K562 (cell line): ENCODE measurements at regions not wholly inside any gene's neighbourhood (a gene's known extent, or its start where the extent isn't known, plus 50 kb on each side); places are given as distances from the start of the nearest gene placed in this dataset.

Experiments used
- ATAC-seq: fragments of 200-7000 bp; cut with Tn5 transposase; 3 replicates; pipeline ENCODE4 v1.9.1; 2020; ENCODE audit warnings: moderate library complexity
- BruUV-seq: library from RNA; stranded (reverse); fragments of 400-500 nt; replicated peaks from 2 replicates; lab custom pipeline; 2021; lab: Mats Ljungman, UMichigan
- CTCF ChIA-PET: fragments of 300-600 bp; formaldehyde crosslinking; extraction: SDS; loops from one replicate; lab custom pipeline; 2021; ENCODE audit warnings: low intra/inter-chr PET ratio; lab: Yijun Ruan, JAX
- POLR2A ChIA-PET: fragments of 300-600, 350-650 bp; sonication (Branson Sonifier 250); formaldehyde crosslinking; extraction: SDS; loops from one replicate; lab custom pipeline; 2021; ENCODE audit warnings: antibody characterized with exemption, inconsistent platforms; lab: Yijun Ruan, JAX
- DNase-seq, 4 experiments: peaks; one replicate each; pipeline versions ENCODE4 v3.0.0 to v3.0.0-alpha.2; 2011 to 2018; ENCODE audit warnings: low spot score in 3 of 4, mixed read lengths in 3 of 4; ENCODE audit errors: extremely low read depth in 1 of 4
- FAIRE-seq: peaks from 2 replicates; lab custom pipeline; 2011; peaks lifted over from hg19 to GRCh38; lab: Jason Lieb, UNC
- H2AFZ ChIP-seq: 2 replicates; pipeline ENCODE4 v1.6.0; 2011; ENCODE audit warnings: low read depth, low read length, control low read depth, inconsistent platforms
- H3K27ac ChIP-seq: fragments of 200-600 bp; 3 replicates; pipeline ENCODE4 v1.8.0; 2011; ENCODE audit warnings: low read depth, mild to moderate bottlenecking, control low read depth, inconsistent platforms, low read length, moderate library complexity, mixed read lengths; ENCODE audit errors: extremely low read depth
- H3K27me3 ChIP-seq, 2 experiments: fragments of 300-600 bp in 1 of 2; 2 replicates in 1 of 2; 3 replicates in 1 of 2; pipeline versions ENCODE4 v1.6.0 to v1.8.0; 2011; ENCODE audit warnings: inconsistent platforms in 2 of 2, low read length in 2 of 2, mild to moderate bottlenecking in 1 of 2, mixed read lengths in 1 of 2, moderate library complexity in 1 of 2; ENCODE audit not compliant: control insufficient read depth in 2 of 2, insufficient read depth in 2 of 2
- H3K36me3 ChIP-seq: fragments of 300-600 bp; 3 replicates; pipeline ENCODE4 v1.8.0; 2011; ENCODE audit warnings: mild to moderate bottlenecking, low read length, inconsistent platforms; ENCODE audit not compliant: control insufficient read depth, insufficient read depth
- H3K4me1 ChIP-seq, 2 experiments: fragments of 200-600 bp in 1 of 2; replicated peaks in 1 of 2; 2 replicates in 1 of 2; 3 replicates in 1 of 2; pipeline versions ENCODE4 v1.5.1 to v1.8.0; 2011; ENCODE audit warnings: inconsistent platforms in 2 of 2, low read length in 2 of 2, mild to moderate bottlenecking in 1 of 2, mixed read lengths in 1 of 2, moderate library complexity in 1 of 2; ENCODE audit not compliant: control insufficient read depth in 2 of 2, insufficient read depth in 2 of 2
- H3K4me2 ChIP-seq: 2 replicates; pipeline ENCODE4 v1.6.1; 2011; ENCODE audit warnings: low read length, control low read depth, inconsistent platforms, mixed read lengths; ENCODE audit not compliant: insufficient read depth
- H3K4me3 ChIP-seq: fragments of 200-600 bp; sonication (generic), shearing (Covaris generic); 2 replicates; pipeline ENCODE4 v1.5.1; 2016; ENCODE audit warnings: control low read depth, inconsistent platforms
- H3K79me2 ChIP-seq: fragments of 200-600 bp; 3 replicates; pipeline ENCODE4 v1.8.0; 2011; ENCODE audit warnings: low read length, inconsistent platforms; ENCODE audit not compliant: control insufficient read depth, insufficient read depth
- H3K9ac ChIP-seq, 2 experiments: 2 replicates each; pipeline versions ENCODE4 v1.6.0 to v1.6.1; 2011; ENCODE audit warnings: low read depth in 2 of 2, low read length in 2 of 2, control low read depth in 1 of 2, inconsistent platforms in 1 of 2, mild to moderate bottlenecking in 1 of 2, mixed read lengths in 1 of 2; ENCODE audit not compliant: insufficient read depth in 1 of 2
- H3K9me1 ChIP-seq: one replicate; pipeline ENCODE4 v1.6.0; 2011; ENCODE audit warnings: inconsistent platforms, mild to moderate bottlenecking, low read length, moderate library complexity; ENCODE audit not compliant: control insufficient read depth, insufficient read depth
- H3K9me3 ChIP-seq: replicated peaks from 2 replicates; pipeline ENCODE4 v1.5.1; 2011; ENCODE audit warnings: low read depth, low read length, inconsistent platforms; ENCODE audit not compliant: control insufficient read depth, insufficient read depth
- H4K20me1 ChIP-seq: replicated peaks from 2 replicates; pipeline ENCODE4 v1.6.1; 2011; ENCODE audit warnings: low read length, inconsistent platforms, mixed read lengths; ENCODE audit not compliant: control insufficient read depth, insufficient read depth
- CHD2 ChIP-seq: IDR thresholded peaks from 2 replicates; pipeline ENCODE4 v1.6.1; 2011; ENCODE audit warnings: low read depth, low read length
- CTBP1 ChIP-seq: fragments of 450-650 bp; IDR thresholded peaks from 2 replicates; pipeline ENCODE4 v1.6.1; 2016; ENCODE audit warnings: borderline replicate concordance
- KDM5B ChIP-seq: fragments of 200-600 bp; sonication (generic); IDR thresholded peaks from 2 replicates; pipeline ENCODE4 v1.6.1; 2012; ENCODE audit warnings: low read depth, mild to moderate bottlenecking, moderate library complexity, low read length, control low read depth, inconsistent platforms; ENCODE audit not compliant: insufficient replicate concordance
- POLR3A ChIP-seq: IDR thresholded peaks from 2 replicates; pipeline ENCODE4 v1.6.1; 2011; ENCODE audit warnings: borderline replicate concordance, mild to moderate bottlenecking, moderate library complexity; ENCODE audit not compliant: insufficient read length, insufficient read depth; ENCODE audit errors: extremely low read depth
- TGIF2 ChIP-seq: sonication (generic); formaldehyde crosslinking; IDR thresholded peaks from 2 replicates; pipeline ENCODE4 v1.8.1; 2022; ENCODE audit warnings: mild to moderate bottlenecking, missing genetic modification reagents, moderate library complexity
- XRCC5 ChIP-seq: fragments of 200-400 bp; formaldehyde crosslinking; IDR thresholded peaks from 2 replicates; pipeline ENCODE4 v1.6.1; 2017; ENCODE audit warnings: low read depth, mild to moderate bottlenecking, low read length
- ZNF778 ChIP-seq: fragments of 450-650 bp; formaldehyde crosslinking; IDR thresholded peaks from 2 replicates; pipeline ENCODE4 v1.4.0; 2020; ENCODE audit warnings: mild to moderate bottlenecking, moderate library complexity
- WGBS: fragments of 100-300 bp; shearing (Covaris generic); methylation state at CpG from one replicate; pipeline ENCODE4 v1.1.6; 2016; ENCODE audit warnings: low coverage, mixed read lengths; ENCODE audit not compliant: insufficient coverage; ENCODE audit errors: missing lambda C conversion rate; 5-methylcytosine and 5-hydroxymethylcytosine counted together
- in situ Hi-C: fragments of 300-500 bp; cut with MboI; formaldehyde crosslinking; loops from 4 replicates; pipeline ENCODE4 v1.15.0; 2018; ENCODE audit warnings: inconsistent platforms, mixed read lengths
- intact Hi-C: fragments of 100-400 bp; cut with micrococcal nuclease; formaldehyde crosslinking; loops from 2 replicates; pipeline ENCODE4 v1.14.2; 2022
- TF ChIP-seq, protein P1 (sequence below): sonication (generic); formaldehyde crosslinking; IDR thresholded peaks from 2 replicates; pipeline ENCODE4 v1.8.0; 2022; ENCODE audit warnings: mild to moderate bottlenecking, missing genetic modification reagents
- TF ChIP-seq, protein P2 (sequence below), 2 experiments: fragments of 450-650 bp; IDR thresholded peaks; 2 replicates each; pipeline ENCODE4 v1.6.1; 2016; ENCODE audit warnings: mild to moderate bottlenecking in 2 of 2, borderline replicate concordance in 1 of 2, low read depth in 1 of 2, moderate library complexity in 1 of 2

DNA sequence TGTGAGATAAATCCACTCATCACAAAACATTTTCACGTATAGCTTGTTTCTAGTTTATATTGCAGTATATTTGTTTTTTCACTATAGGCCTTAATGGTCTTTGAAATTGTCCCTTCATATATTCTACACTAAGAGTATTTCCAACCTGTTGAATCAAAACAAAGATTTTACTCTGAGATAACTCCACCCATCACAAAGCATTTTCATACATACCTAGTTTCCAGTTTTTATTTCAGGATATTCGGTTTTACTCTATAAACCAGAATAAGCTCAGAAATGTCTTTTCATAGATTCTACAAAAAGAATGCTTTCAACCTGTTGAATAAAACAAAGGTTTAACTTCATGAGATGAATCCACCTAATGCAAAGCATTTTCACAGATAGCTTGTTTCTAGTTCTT lies 1528.7 kb downstream of the UQCRFS1 start:
- intact Hi-C loops (no loop called here), in situ Hi-C loops (no loop called here)
- 0% methylated on average over 2 of the region's 2 CpGs for WGBS
- no peak overlapping the region for H2AFZ ChIP-seq
- BruUV-seq: no TSS peak
- FAIRE-seq (no peak), ATAC-seq (no peak), DNase-seq (no peak)
- no peak overlapping the region for H3K27ac ChIP-seq
- ChIA-PET CTCF (no interaction called here), POLR2A (no interaction called here)
- no peaks in the 10 kb centered on the region for H3K9me1 ChIP-seq
- H3K4me2 ChIP-seq: no peak overlapping the region
- no peaks in the 10 kb centered on the region for H3K27me3 ChIP-seq
- no peaks in the 10 kb centered on the region for H3K4me1 ChIP-seq
- no peaks in the 10 kb centered on the region for H4K20me1 ChIP-seq
- H3K79me2 ChIP-seq: no peaks in the 10 kb centered on the region
- H3K9me3 ChIP-seq: no peaks in the 10 kb centered on the region
- no peak overlapping the region for H3K4me3 ChIP-seq
- no peak overlapping the region for H3K9ac ChIP-seq
- no peaks in the 10 kb centered on the region for H3K36me3 ChIP-seq
- TF ChIP-seq CHD2 (no peak), XRCC5 (no peak), KDM5B (no peak), CTBP1 (no peak), TGIF2 (CRISPR knock-in tag) (no peak), ZNF778 (CRISPR knock-in tag) (no peak), POLR3A (no peak)
- TF ChIP-seq, protein P1, sequence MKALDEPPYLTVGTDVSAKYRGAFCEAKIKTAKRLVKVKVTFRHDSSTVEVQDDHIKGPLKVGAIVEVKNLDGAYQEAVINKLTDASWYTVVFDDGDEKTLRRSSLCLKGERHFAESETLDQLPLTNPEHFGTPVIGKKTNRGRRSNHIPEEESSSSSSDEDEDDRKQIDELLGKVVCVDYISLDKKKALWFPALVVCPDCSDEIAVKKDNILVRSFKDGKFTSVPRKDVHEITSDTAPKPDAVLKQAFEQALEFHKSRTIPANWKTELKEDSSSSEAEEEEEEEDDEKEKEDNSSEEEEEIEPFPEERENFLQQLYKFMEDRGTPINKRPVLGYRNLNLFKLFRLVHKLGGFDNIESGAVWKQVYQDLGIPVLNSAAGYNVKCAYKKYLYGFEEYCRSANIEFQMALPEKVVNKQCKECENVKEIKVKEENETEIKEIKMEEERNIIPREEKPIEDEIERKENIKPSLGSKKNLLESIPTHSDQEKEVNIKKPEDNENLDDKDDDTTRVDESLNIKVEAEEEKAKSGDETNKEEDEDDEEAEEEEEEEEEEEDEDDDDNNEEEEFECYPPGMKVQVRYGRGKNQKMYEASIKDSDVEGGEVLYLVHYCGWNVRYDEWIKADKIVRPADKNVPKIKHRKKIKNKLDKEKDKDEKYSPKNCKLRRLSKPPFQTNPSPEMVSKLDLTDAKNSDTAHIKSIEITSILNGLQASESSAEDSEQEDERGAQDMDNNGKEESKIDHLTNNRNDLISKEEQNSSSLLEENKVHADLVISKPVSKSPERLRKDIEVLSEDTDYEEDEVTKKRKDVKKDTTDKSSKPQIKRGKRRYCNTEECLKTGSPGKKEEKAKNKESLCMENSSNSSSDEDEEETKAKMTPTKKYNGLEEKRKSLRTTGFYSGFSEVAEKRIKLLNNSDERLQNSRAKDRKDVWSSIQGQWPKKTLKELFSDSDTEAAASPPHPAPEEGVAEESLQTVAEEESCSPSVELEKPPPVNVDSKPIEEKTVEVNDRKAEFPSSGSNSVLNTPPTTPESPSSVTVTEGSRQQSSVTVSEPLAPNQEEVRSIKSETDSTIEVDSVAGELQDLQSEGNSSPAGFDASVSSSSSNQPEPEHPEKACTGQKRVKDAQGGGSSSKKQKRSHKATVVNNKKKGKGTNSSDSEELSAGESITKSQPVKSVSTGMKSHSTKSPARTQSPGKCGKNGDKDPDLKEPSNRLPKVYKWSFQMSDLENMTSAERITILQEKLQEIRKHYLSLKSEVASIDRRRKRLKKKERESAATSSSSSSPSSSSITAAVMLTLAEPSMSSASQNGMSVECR (CRISPR knock-in tag): no peak
- TF ChIP-seq, protein P2, sequence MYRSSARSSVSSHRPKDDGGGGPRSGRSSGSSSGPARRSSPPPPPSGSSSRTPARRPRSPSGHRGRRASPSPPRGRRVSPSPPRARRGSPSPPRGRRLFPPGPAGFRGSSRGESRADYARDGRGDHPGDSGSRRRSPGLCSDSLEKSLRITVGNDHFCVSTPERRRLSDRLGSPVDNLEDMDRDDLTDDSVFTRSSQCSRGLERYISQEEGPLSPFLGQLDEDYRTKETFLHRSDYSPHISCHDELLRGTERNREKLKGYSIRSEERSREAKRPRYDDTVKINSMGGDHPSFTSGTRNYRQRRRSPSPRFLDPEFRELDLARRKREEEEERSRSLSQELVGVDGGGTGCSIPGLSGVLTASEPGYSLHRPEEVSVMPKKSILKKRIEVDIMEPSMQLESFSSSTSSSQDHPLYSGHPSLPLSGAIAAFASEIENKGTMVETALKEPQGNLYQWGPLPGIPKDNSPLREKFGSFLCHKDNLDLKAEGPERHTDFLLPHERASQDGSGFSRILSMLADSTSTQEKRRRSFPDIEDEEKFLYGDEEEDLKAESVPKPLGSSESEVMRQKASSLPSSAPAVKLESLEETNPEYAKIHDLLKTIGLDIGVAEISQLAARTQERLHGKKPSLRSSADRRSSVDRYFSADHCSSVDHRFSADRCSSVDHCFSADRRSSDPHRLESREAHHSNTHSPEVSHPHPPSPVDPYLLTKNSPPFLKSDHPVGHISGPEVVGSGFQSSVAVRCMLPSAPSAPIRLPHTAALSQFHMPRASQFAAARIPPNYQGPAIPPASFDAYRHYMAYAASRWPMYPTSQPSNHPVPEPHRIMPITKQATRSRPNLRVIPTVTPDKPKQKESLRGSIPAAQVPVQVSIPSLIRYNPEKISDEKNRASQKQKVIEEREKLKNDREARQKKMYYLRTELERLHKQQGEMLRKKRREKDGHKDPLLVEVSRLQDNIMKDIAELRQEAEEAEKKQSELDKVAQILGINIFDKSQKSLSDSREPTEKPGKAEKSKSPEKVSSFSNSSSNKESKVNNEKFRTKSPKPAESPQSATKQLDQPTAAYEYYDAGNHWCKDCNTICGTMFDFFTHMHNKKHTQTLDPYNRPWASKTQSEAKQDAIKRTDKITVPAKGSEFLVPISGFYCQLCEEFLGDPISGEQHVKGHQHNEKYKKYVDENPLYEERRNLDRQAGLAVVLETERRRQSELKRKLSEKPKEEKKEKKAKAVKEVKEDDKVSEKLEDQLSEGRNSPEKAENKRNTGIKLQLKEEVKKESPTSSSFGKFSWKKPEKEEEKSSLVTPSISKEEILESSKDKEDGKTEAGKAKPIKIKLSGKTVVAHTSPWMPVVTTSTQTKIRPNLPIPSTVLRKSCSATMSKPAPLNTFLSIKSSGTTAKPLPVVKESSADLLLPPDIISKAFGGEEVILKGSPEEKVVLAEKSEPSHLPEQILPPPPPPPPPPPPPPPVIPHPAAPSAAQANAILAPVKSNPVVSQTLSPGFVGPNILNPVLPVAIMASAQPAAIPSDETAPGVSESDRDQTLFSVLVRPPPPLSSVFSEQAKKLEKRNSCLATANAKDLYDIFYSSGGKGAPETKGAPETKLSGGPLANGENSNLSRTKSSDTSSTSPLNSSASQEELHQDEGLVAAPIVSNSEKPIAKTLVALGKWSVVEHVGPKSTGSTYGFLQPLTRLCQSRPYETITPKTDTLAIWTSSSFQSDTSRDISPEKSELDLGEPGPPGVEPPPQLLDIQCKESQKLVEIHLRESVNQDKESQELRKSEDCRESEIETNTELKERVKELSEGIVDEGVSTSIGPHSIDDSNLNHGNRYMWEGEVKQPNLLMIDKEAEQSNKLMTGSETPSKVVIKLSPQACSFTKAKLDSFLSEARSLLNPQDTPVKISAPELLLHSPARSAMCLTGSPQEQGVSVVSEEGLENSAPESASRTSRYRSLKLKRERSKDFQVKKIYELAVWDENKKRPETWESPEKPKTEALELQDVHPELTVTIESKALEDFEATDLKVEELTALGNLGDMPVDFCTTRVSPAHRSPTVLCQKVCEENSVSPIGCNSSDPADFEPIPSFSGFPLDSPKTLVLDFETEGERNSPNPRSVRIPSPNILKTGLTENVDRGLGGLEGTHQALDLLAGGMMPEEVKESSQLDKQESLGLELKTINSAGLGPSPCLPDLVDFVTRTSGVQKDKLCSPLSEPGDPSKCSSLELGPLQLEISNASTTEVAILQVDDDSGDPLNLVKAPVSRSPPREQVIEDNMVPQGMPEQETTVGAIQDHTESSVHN (IDR thresholded peaks at IDR 0.05; ENCODE audit: borderline replicate concordance in 1 of 2, low read depth in 1 of 2): no peak
